ENCODE measurements at regions not wholly inside any gene's neighbourhood (a gene's known extent, or its start where the extent isn't known, plus 50 kb on each side); places are given as distances from the start of the nearest gene placed in this dataset.

- DNase-seq = no peak
Measured at GRCh38 chr6:145368075-145368474, 367.2 kb downstream of the EPM2A start.

GRCh38 chr6:145370559-145370958, 364.8 kb downstream of the EPM2A start:
- DNase-seq = no peak

- no peak for DNase-seq
Measured at GRCh38 chr6:145372671-145373151, 362.6 kb downstream of the EPM2A start.

- no peak for DNase-seq
Measured at GRCh38 chr6:145373826-145374225, 361.5 kb downstream of the EPM2A start.

GRCh38 chr6:145374570-145374969, 360.8 kb downstream of the EPM2A start:
- DNase-seq = no peak

GRCh38 chr6:145375502-145375901, 359.8 kb downstream of the EPM2A start:
- DNase-seq = no peak

- DNase-seq = no peak
Measured at GRCh38 chr6:145380186-145380585, 355.1 kb downstream of the EPM2A start.

GRCh38 chr6:145381941-145382340, 353.4 kb downstream of the EPM2A start:
- DNase-seq = no peak

- no peak for DNase-seq
Measured at GRCh38 chr6:145383428-145383827, 351.9 kb downstream of the EPM2A start.

- no peak for DNase-seq
Measured at GRCh38 chr6:145384503-145384902, 350.8 kb downstream of the EPM2A start.

- DNase-seq = no peak
Measured at GRCh38 chr6:145396499-145396898, 338.8 kb downstream of the EPM2A start.

- DNase-seq = no peak
Measured at GRCh38 chr6:145400508-145400907, 334.8 kb downstream of the EPM2A start.

- no peak for DNase-seq
Measured at GRCh38 chr6:145405006-145405551, 330.2 kb downstream of the EPM2A start.

- DNase-seq = no peak
Measured at GRCh38 chr6:145406783-145407182, 328.5 kb downstream of the EPM2A start.

GRCh38 chr6:145415616-145416015, 319.7 kb downstream of the EPM2A start:
- DNase-seq = no peak

GRCh38 chr6:145420599-145420998, 314.7 kb downstream of the EPM2A start:
- DNase-seq = no peak

GRCh38 chr6:145423936-145424335, 311.4 kb downstream of the EPM2A start:
- DNase-seq = no peak

GRCh38 chr6:145427232-145427631, 308.1 kb downstream of the EPM2A start:
- no peak for DNase-seq

- no peak for DNase-seq
Measured at GRCh38 chr6:145428706-145429105, 306.6 kb downstream of the EPM2A start.

GRCh38 chr6:145442110-145442509, 293.2 kb downstream of the EPM2A start:
- DNase-seq = no peak

GRCh38 chr6:145445674-145446073, 289.6 kb downstream of the EPM2A start:
- DNase-seq = no peak

- DNase-seq = no peak
Measured at GRCh38 chr6:145451029-145451428, 284.3 kb downstream of the EPM2A start.

GRCh38 chr6:145453376-145453775, 281.9 kb downstream of the EPM2A start:
- DNase-seq = no peak

- DNase-seq = no peak
Measured at GRCh38 chr6:145454006-145454405, 281.3 kb downstream of the EPM2A start.

GRCh38 chr6:145457556-145457955, 277.8 kb downstream of the EPM2A start:
- no peak for DNase-seq

GRCh38 chr6:145468534-145468933, 266.8 kb downstream of the EPM2A start:
- DNase-seq = no peak

Measured in inflammatory macrophage treated with lipopolysaccharide for 1 hour (primary cell).